ENCODE measurements at regions not wholly inside any gene's neighbourhood (a gene's known extent, or its start where the extent isn't known, plus 50 kb on each side); places are given as distances from the start of the nearest gene placed in this dataset.

DNA sequence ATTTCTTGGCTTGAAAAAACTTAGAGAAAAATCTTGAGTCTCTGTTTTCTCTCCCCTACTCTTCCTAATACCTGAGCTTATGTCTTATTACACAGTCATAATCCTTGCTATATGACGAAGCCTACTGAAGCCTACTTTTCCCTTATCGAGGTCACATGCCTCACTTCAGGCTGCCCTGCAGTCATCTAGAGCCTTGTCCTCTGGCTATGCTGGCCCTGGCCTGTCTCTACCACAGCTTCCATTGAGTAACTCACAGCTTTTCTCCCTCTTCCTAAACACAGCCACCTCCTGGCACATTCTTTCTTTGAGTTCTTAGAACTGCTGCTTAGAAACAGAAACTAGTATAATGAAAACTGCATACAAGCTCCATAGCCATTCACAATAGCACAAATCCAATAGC is 1698.3 kb downstream of the STIM2 start:
- Histone ChIP-seq H3K36me3 (ENCODE audit: control insufficient read depth, insufficient read depth, low read length) (no peaks in the 10 kb centered on the region), H3K4me1 (ENCODE audit: control insufficient read depth, insufficient read depth, low read length) (no peaks in the 10 kb centered on the region), H3K27ac (ENCODE audit: insufficient read depth, low read depth, low read length, poor library complexity, severe bottlenecking) (no peak overlapping the region), H3K27me3 (ENCODE audit: control insufficient read depth, insufficient read depth, low read length, poor library complexity, severe bottlenecking) (no peaks in the 10 kb centered on the region), H3K4me3 (ENCODE audit: insufficient read depth, low read depth, low read length) (no peak overlapping the region), H3K9me3 (ENCODE audit: control insufficient read depth, low read length) (no peaks in the 10 kb centered on the region)
- WGBS, 2 experiments: 83 to 91% methylated on average over 2 of the region's 2 CpGs

DNA sequence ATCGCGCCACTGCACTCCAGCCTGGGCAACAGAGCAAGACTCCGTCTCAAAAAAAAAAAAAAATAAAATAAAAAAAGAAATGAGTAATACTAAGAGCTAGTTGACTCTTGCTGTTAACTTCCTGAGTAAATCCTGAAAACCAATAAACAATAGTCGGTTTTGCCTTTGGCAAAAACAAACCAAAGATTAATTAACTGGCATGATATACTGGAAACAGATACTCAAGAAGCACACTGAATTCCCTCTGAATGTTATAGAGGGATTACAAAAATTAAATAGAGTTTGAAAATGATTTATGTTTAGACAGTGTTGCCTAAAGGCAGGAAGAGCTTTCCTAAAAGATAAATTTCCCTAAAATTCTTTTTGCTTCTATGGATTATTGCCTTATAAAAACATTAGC is 1702.3 kb downstream of the STIM2 start:
- Histone ChIP-seq H3K36me3 (ENCODE audit: control insufficient read depth, insufficient read depth, low read length) (no peaks in the 10 kb centered on the region), H3K27me3 (ENCODE audit: control insufficient read depth, insufficient read depth, low read length, poor library complexity, severe bottlenecking) (no peaks in the 10 kb centered on the region), H3K27ac (ENCODE audit: insufficient read depth, low read depth, low read length, poor library complexity, severe bottlenecking) (no peak overlapping the region), H3K4me3 (ENCODE audit: insufficient read depth, low read depth, low read length) (no peak overlapping the region), H3K9me3 (ENCODE audit: control insufficient read depth, low read length) (no peaks in the 10 kb centered on the region), H3K4me1 (ENCODE audit: control insufficient read depth, insufficient read depth, low read length) (no peaks in the 10 kb centered on the region)
- WGBS, 2 experiments: 86 to 100% methylated on average over 1 of the region's 4 CpGs

DNA sequence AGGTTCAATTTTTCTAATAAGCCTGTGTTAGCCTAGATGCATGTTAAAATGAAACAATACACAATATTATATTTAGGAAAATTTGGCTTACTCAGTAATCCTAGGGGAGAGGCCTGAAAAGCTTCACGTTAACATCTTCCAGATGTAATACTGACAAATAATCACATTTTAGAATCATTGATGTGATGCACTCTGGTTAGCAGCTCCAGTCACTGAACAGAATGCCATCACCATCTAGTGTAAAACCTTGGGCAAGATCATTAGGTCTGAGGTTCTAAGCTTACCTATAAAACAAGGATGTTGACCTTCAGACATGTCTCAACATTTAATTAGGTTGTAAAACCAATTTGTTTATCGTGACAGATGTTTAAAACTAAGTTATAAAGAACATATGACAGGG is 1704.8 kb downstream of the STIM2 start:
- WGBS, 2 experiments: 87 to 100% methylated on average over 1 of the region's 2 CpGs
- Histone ChIP-seq H3K27me3 (ENCODE audit: control insufficient read depth, insufficient read depth, low read length, poor library complexity, severe bottlenecking) (no peaks in the 10 kb centered on the region), H3K4me1 (ENCODE audit: control insufficient read depth, insufficient read depth, low read length) (no peaks in the 10 kb centered on the region), H3K4me3 (ENCODE audit: insufficient read depth, low read depth, low read length) (no peak overlapping the region), H3K27ac (ENCODE audit: insufficient read depth, low read depth, low read length, poor library complexity, severe bottlenecking) (no peak overlapping the region), H3K36me3 (ENCODE audit: control insufficient read depth, insufficient read depth, low read length) (no peaks in the 10 kb centered on the region), H3K9me3 (ENCODE audit: control insufficient read depth, low read length) (no peaks in the 10 kb centered on the region)

DNA sequence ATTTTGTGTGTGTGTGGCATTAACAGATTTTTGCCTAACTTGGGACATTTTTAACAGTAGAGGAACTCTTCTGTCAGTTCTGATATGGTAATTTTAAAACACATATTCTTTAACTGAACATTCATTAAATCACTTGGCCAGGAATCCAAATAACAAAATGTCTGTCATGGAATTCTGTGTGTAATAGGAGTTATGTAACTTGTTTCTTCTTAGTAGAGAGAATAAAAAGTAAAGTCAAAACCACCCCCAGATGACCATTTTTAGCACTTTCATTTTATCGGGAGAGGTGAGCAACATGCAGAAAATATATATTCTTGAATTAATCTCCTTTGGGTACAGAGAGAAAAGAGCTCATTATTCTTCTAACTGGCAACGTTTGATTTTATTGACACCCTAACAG is 1740.3 kb downstream of the STIM2 start:
- no peak overlapping the region for H3K4me3 ChIP-seq (ENCODE audit: insufficient read depth, low read depth, low read length)
- no peak overlapping the region for H3K27ac ChIP-seq (ENCODE audit: insufficient read depth, low read depth, low read length, poor library complexity, severe bottlenecking)
- H3K36me3 ChIP-seq (ENCODE audit: control insufficient read depth, insufficient read depth, low read length): no peaks in the 10 kb centered on the region
- no peaks in the 10 kb centered on the region for H3K27me3 ChIP-seq (ENCODE audit: control insufficient read depth, insufficient read depth, low read length, poor library complexity, severe bottlenecking)
- no peaks in the 10 kb centered on the region for H3K4me1 ChIP-seq (ENCODE audit: control insufficient read depth, insufficient read depth, low read length)
- WGBS, 2 experiments: 95% methylated on average over 2 of the region's 2 CpGs
- no peaks in the 10 kb centered on the region for H3K9me3 ChIP-seq (ENCODE audit: control insufficient read depth, low read length)

DNA sequence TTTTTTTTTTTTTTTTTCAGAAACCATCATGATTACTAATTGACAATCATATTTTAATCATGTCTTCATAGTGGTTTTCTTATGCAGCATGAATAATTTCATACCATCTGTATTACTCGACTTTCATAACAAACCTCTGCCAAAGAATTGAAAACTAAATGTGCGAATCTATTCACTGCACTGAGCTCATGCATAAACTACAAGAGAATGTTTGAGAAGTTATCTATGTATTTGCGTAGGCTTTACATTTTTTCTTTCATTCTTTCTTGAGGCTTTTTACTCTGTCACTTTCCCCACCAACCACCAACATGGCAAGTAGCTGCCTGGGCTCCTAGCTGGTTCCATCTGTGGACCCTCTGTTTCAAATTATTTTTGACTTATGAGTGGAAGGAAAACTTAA is 1761.0 kb downstream of the STIM2 start:
- Histone ChIP-seq H3K27ac (ENCODE audit: insufficient read depth, low read depth, low read length, poor library complexity, severe bottlenecking) (no peak overlapping the region), H3K4me1 (ENCODE audit: control insufficient read depth, insufficient read depth, low read length) (no peaks in the 10 kb centered on the region), H3K9me3 (ENCODE audit: control insufficient read depth, low read length) (no peaks in the 10 kb centered on the region), H3K36me3 (ENCODE audit: control insufficient read depth, insufficient read depth, low read length) (no peaks in the 10 kb centered on the region), H3K27me3 (ENCODE audit: control insufficient read depth, insufficient read depth, low read length, poor library complexity, severe bottlenecking) (no peaks in the 10 kb centered on the region), H3K4me3 (ENCODE audit: insufficient read depth, low read depth, low read length) (no peak overlapping the region)
- WGBS, 2 experiments: 63 to 69% methylated on average over 3 of the region's 3 CpGs

DNA sequence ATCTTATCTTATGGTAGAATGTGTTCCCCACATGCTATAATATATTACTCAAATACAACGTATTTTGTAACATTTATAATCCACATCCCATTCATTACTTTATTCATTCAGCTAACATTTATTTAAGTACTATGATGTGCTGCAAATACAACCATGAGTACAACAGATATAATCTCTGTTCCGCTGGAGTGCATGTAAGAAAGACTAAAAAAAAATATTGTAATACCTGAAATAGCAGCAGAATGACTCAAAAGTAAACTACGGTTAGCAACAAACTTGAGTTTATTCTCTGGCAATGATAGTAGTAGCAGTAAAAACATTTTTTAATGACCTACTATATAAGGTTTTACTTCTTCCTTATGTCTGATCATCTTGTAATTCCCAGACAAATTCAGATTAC is 1776.3 kb downstream of the STIM2 start:
- Histone ChIP-seq H3K4me3 (ENCODE audit: insufficient read depth, low read depth, low read length) (no peak overlapping the region), H3K9me3 (ENCODE audit: control insufficient read depth, low read length) (no peaks in the 10 kb centered on the region), H3K27me3 (ENCODE audit: control insufficient read depth, insufficient read depth, low read length, poor library complexity, severe bottlenecking) (no peaks in the 10 kb centered on the region), H3K36me3 (ENCODE audit: control insufficient read depth, insufficient read depth, low read length) (no peaks in the 10 kb centered on the region), H3K27ac (ENCODE audit: insufficient read depth, low read depth, low read length, poor library complexity, severe bottlenecking) (no peak overlapping the region), H3K4me1 (ENCODE audit: control insufficient read depth, insufficient read depth, low read length) (no peaks in the 10 kb centered on the region)
- 100% methylated on average over 3 of the region's 3 CpGs; no CpG with 5 or more reads in 1 of the 2 experiments for WGBS, 2 experiments

DNA sequence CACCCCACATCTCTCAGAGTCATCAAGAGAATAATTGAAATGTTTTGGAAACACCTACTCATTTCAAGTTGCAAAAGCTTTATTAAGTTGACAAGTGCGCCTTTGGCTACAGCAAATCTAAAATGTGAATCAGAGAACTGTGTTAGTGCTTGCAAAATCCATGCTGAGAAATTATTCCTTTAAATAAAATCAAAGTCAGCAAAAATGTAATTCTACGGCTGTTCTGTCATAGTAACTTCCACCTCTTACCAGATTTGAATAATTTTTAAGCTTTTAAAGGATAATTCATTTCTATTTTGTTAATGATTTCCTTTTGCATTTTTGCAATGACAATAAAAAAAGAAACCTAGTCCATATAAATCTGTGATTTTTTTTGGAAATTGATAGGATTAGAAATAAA is 1779.1 kb downstream of the STIM2 start:
- 100% methylated on average over 1 to 2 of the region's 2 CpGs for WGBS, 2 experiments

DNA sequence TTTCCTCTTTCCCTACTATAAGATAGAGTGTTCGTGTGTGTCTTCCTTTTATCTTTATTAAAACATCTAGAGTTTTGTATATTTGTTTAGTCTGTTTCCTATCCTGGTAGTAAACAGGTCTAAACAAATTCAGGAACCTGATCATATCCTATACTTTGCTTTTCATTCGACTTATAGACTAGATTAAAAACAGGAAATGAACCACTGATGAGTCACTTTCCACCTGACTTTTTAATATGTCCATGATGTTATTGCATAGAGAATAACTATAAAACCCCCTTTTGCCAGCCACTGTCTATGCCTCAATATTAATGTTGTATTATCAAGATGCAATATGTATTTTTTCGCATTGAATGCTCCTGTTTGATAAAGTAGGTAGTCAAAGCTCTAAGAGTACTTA is 1794.0 kb downstream of the STIM2 start:
- 100% methylated on average over 2 of the region's 3 CpGs; no CpG with 5 or more reads in 1 of the 2 experiments for WGBS, 2 experiments
- Histone ChIP-seq H3K9me3 (ENCODE audit: control insufficient read depth, low read length) (no peaks in the 10 kb centered on the region), H3K4me1 (ENCODE audit: control insufficient read depth, insufficient read depth, low read length) (no peaks in the 10 kb centered on the region), H3K4me3 (ENCODE audit: insufficient read depth, low read depth, low read length) (no peak overlapping the region), H3K36me3 (ENCODE audit: control insufficient read depth, insufficient read depth, low read length) (no peaks in the 10 kb centered on the region), H3K27ac (ENCODE audit: insufficient read depth, low read depth, low read length, poor library complexity, severe bottlenecking) (no peak overlapping the region), H3K27me3 (ENCODE audit: control insufficient read depth, insufficient read depth, low read length, poor library complexity, severe bottlenecking) (no peaks in the 10 kb centered on the region)

More for the DNA sequence above, 1779.1 kb downstream of the STIM2 start:
- H3K9me3 ChIP-seq (ENCODE audit: control insufficient read depth, low read length): no peaks in the 10 kb centered on the region
- H3K4me1 ChIP-seq (ENCODE audit: control insufficient read depth, insufficient read depth, low read length): no peaks in the 10 kb centered on the region
- H3K36me3 ChIP-seq (ENCODE audit: control insufficient read depth, insufficient read depth, low read length): no peaks in the 10 kb centered on the region
- H3K27ac ChIP-seq (ENCODE audit: insufficient read depth, low read depth, low read length, poor library complexity, severe bottlenecking): no peak overlapping the region
- H3K27me3 ChIP-seq (ENCODE audit: control insufficient read depth, insufficient read depth, low read length, poor library complexity, severe bottlenecking): no peaks in the 10 kb centered on the region
- no peak overlapping the region for H3K4me3 ChIP-seq (ENCODE audit: insufficient read depth, low read depth, low read length)

DNA sequence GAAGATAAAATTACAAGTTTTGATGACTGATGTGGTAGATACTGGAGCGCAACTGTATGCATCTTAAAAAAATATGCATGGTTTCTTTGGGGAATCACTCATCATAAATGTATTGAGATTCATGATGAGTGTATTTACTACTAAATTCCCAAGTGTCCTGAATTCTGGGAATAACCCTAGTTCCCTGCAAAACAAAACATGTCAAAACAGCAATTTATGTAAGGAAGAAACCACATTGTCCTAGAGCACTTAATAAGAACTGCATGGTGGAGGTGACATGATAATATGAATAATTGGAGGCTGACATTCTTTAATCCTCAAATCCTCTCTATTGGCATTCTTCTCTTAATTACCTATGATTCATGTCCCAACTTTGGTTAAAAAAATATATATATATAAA is 1804.7 kb downstream of the STIM2 start:
- no peaks in the 10 kb centered on the region for H3K36me3 ChIP-seq (ENCODE audit: control insufficient read depth, insufficient read depth, low read length)
- no peak overlapping the region for H3K27ac ChIP-seq (ENCODE audit: insufficient read depth, low read depth, low read length, poor library complexity, severe bottlenecking)
- no peaks in the 10 kb centered on the region for H3K4me1 ChIP-seq (ENCODE audit: control insufficient read depth, insufficient read depth, low read length)
- no peaks in the 10 kb centered on the region for H3K27me3 ChIP-seq (ENCODE audit: control insufficient read depth, insufficient read depth, low read length, poor library complexity, severe bottlenecking)
- no peaks in the 10 kb centered on the region for H3K9me3 ChIP-seq (ENCODE audit: control insufficient read depth, low read length)
- H3K4me3 ChIP-seq (ENCODE audit: insufficient read depth, low read depth, low read length): no peak overlapping the region
- 89 to 100% methylated on average over 1 of the region's 1 CpG for WGBS, 2 experiments

DNA sequence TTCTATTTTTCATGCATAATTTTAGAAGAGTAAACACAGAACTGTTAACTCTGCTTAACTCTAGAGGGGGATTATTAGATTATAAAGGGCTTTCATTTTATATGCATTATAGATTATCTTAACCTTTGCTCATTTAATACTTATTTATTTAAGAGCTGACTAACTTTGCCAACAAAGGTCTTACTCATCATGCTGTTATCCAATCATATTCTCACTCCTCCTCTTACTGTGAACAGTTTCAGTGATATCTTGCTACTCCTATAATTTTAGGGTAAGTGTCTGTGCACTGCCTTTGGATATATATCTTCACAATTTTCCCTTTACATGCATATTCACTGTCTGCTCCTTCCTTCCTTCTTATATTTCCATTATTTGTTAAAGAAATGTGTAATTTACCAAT is 1814.9 kb downstream of the STIM2 start:
- Histone ChIP-seq H3K36me3 (ENCODE audit: control insufficient read depth, insufficient read depth, low read length) (no peaks in the 10 kb centered on the region), H3K4me3 (ENCODE audit: insufficient read depth, low read depth, low read length) (no peak overlapping the region), H3K4me1 (ENCODE audit: control insufficient read depth, insufficient read depth, low read length) (no peaks in the 10 kb centered on the region), H3K9me3 (ENCODE audit: control insufficient read depth, low read length) (no peaks in the 10 kb centered on the region), H3K27ac (ENCODE audit: insufficient read depth, low read depth, low read length, poor library complexity, severe bottlenecking) (no peak overlapping the region), H3K27me3 (ENCODE audit: control insufficient read depth, insufficient read depth, low read length, poor library complexity, severe bottlenecking) (no peaks in the 10 kb centered on the region)

DNA sequence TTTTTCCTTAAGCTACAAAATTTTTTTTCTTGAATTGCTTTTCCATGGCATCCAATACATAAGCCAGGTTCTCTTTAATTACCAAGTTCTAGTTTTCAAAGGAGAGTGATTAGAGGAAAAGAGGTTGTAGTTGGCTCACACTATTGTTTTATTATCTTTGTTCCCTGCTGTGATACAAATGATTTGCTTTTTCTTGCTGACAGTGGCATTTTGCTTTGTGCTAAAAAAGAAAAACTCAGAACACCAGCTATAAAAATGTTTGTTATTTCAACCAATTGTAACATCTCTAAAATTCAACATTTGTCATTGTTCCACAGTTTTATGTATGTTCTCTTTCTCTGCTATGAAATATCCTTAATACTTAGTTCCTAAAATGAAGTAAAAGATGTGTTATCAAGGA is 1817.2 kb downstream of the STIM2 start:
- H3K27ac ChIP-seq (ENCODE audit: insufficient read depth, low read depth, low read length, poor library complexity, severe bottlenecking): no peak overlapping the region
- H3K27me3 ChIP-seq (ENCODE audit: control insufficient read depth, insufficient read depth, low read length, poor library complexity, severe bottlenecking): no peaks in the 10 kb centered on the region
- no peaks in the 10 kb centered on the region for H3K9me3 ChIP-seq (ENCODE audit: control insufficient read depth, low read length)
- H3K4me1 ChIP-seq (ENCODE audit: control insufficient read depth, insufficient read depth, low read length): peaks cover 7% of the 10 kb centered on the region
- H3K36me3 ChIP-seq (ENCODE audit: control insufficient read depth, insufficient read depth, low read length): no peaks in the 10 kb centered on the region
- H3K4me3 ChIP-seq (ENCODE audit: insufficient read depth, low read depth, low read length): no peak overlapping the region

All from ectodermal cell (in vitro differentiated cells).